ENCODE measurements at regions not wholly inside any gene's neighbourhood (a gene's known extent, or its start where the extent isn't known, plus 50 kb on each side); places are given as distances from the start of the nearest gene placed in this dataset.

GRCh38 chr3:193010191-193010590, 92.5 kb upstream of the MB21D2 start:
- TF ChIP-seq CTCF (conservative IDR thresholded peaks at IDR 0.05) = no peak
- H3K27ac ChIP-seq = no peak overlapping the region

GRCh38 chr3:193011958-193012357, 94.3 kb upstream of the MB21D2 start:
- no peak overlapping the region for H3K27ac ChIP-seq
- no peak for TF ChIP-seq CTCF (conservative IDR thresholded peaks at IDR 0.05)

GRCh38 chr3:193014902-193015301, 97.2 kb upstream of the MB21D2 start:
- no peak for TF ChIP-seq CTCF (conservative IDR thresholded peaks at IDR 0.05)
- H3K27ac ChIP-seq = no peak overlapping the region

GRCh38 chr3:193016437-193016901, 98.8 kb upstream of the MB21D2 start:
- H3K27ac ChIP-seq = no peak overlapping the region

GRCh38 chr3:193021506-193022010, 103.9 kb upstream of the MB21D2 start:
- no peak for TF ChIP-seq CTCF (conservative IDR thresholded peaks at IDR 0.05)

More at GRCh38 chr3:193016437-193016901, 98.8 kb upstream of the MB21D2 start:
- no peak for TF ChIP-seq CTCF (conservative IDR thresholded peaks at IDR 0.05)

GRCh38 chr3:193023218-193023617, 105.6 kb upstream of the MB21D2 start:
- no peak for TF ChIP-seq CTCF (conservative IDR thresholded peaks at IDR 0.05)
- H3K27ac ChIP-seq = no peak overlapping the region

More at GRCh38 chr3:193021506-193022010, 103.9 kb upstream of the MB21D2 start:
- no peak overlapping the region for H3K27ac ChIP-seq

GRCh38 chr3:193028258-193028657, 110.6 kb upstream of the MB21D2 start:
- TF ChIP-seq CTCF (conservative IDR thresholded peaks at IDR 0.05) = no peak
- no peak overlapping the region for H3K27ac ChIP-seq
